SK-N-SH (cell line): ENCODE measurements at regions not wholly inside any gene's neighbourhood (a gene's known extent, or its start where the extent isn't known, plus 50 kb on each side); places are given as distances from the start of the nearest gene placed in this dataset.

Source experiments
- CTCF ChIA-PET: fragments of 300-600, 350-600 bp; formaldehyde crosslinking; extraction: SDS; loops from one replicate; lab custom pipeline; 2021; lab: Yijun Ruan, JAX
- POLR2A ChIA-PET: fragments of 350-600 bp; sonication (Branson Sonifier 250); formaldehyde crosslinking; extraction: SDS; loops from one replicate; lab custom pipeline; 2020; ENCODE audit warnings: antibody characterized with exemption, inconsistent platforms; lab: Yijun Ruan, JAX
- DNase-seq: peaks from one replicate; pipeline ENCODE4 v3.0.0; 2012
- H2AFZ ChIP-seq: fragments of 200-600 bp; sonication (generic); 2 replicates; pipeline ENCODE4 v1.8.1; 2016; ENCODE audit warnings: antibody characterized with exemption, mild to moderate bottlenecking, low read depth
- H3F3A ChIP-seq: fragments of 200-600 bp; sonication (generic); replicated peaks from 2 replicates; pipeline ENCODE3; 2016; ENCODE audit warnings: antibody characterized with exemption, mild to moderate bottlenecking; ENCODE audit not compliant: insufficient read depth
- H3K27ac ChIP-seq, 2 experiments: fragments of 200-500 bp in 1 of 2; fragments of 200-600 bp in 1 of 2; sonication (Bioruptor generic) in 1 of 2; sonication (generic), shearing (Covaris generic) in 1 of 2; 2 replicates each; pipeline versions ENCODE4 v1.5.1 to v1.6.1; 2014 to 2016; ENCODE audit warnings: low read depth in 2 of 2, inconsistent platforms in 1 of 2, low read length in 1 of 2, mild to moderate bottlenecking in 1 of 2, mixed read lengths in 1 of 2
- H3K27me3 ChIP-seq: fragments of 200-600 bp; sonication (generic), shearing (Covaris generic); 2 replicates; pipeline ENCODE4 v1.6.1; 2016; ENCODE audit warnings: mixed run types; ENCODE audit not compliant: insufficient read depth
- H3K36me3 ChIP-seq, 2 experiments: fragments of 200-500 bp in 1 of 2; fragments of 200-600 bp in 1 of 2; sonication (Bioruptor generic) in 1 of 2; sonication (generic) in 1 of 2; replicated peaks in 1 of 2; 2 replicates each; pipeline versions ENCODE3 to v1.5.1; 2014 to 2016; ENCODE audit warnings: low read length in 1 of 2, mild to moderate bottlenecking in 1 of 2; ENCODE audit not compliant: insufficient read depth in 2 of 2, control insufficient read depth in 1 of 2
- H3K4me1 ChIP-seq, 2 experiments: fragments of 200-500 bp in 1 of 2; fragments of 200-600 bp in 1 of 2; sonication (Bioruptor generic) in 1 of 2; sonication (generic), shearing (Covaris generic) in 1 of 2; 2 replicates each; pipeline versions ENCODE4 v1.5.1 to v1.6.1; 2014 to 2016; ENCODE audit warnings: low read depth in 1 of 2, low read length in 1 of 2, mixed run types in 1 of 2; ENCODE audit not compliant: insufficient read depth in 2 of 2, control insufficient read depth in 1 of 2
- H3K4me2 ChIP-seq: fragments of 200-600 bp; sonication (generic), shearing (Covaris generic); 2 replicates; pipeline ENCODE4 v1.6.1; 2017; ENCODE audit warnings: mixed run types
- H3K4me3 ChIP-seq, 2 experiments: fragments of 200-500 bp in 1 of 2; fragments of 200-600 bp in 1 of 2; sonication (Bioruptor generic) in 1 of 2; sonication (generic), shearing (Covaris generic) in 1 of 2; 2 replicates each; pipeline versions ENCODE4 v1.5.1 to v1.8.1; 2014 to 2016; ENCODE audit warnings: low read depth in 2 of 2, inconsistent platforms in 1 of 2, low read length in 1 of 2, mild to moderate bottlenecking in 1 of 2, mixed read lengths in 1 of 2, moderate library complexity in 1 of 2
- H3K79me2 ChIP-seq: fragments of 200-600 bp; sonication (generic); 2 replicates; pipeline ENCODE4 v1.8.1; 2017; ENCODE audit warnings: mild to moderate bottlenecking; ENCODE audit not compliant: insufficient read depth
- H3K9ac ChIP-seq: fragments of 200-600 bp; sonication (generic); 2 replicates; pipeline ENCODE4 v1.6.1; 2017; ENCODE audit warnings: mixed run types
- H3K9me2 ChIP-seq: fragments of 200-600 bp; sonication (generic); 2 replicates; pipeline ENCODE4 v1.6.1; 2017; ENCODE audit warnings: mixed run types
- H3K9me3 ChIP-seq: fragments of 200-600 bp; sonication (generic); 2 replicates; pipeline ENCODE4 v1.6.1; 2017; ENCODE audit warnings: mixed run types, mild to moderate bottlenecking, moderate library complexity
- H4K20me1 ChIP-seq: fragments of 200-600 bp; sonication (generic); 2 replicates; pipeline ENCODE4 v1.6.1; 2017; ENCODE audit warnings: mild to moderate bottlenecking, mixed run types; ENCODE audit not compliant: insufficient read depth
- EP300 ChIP-seq, 2 experiments: IDR thresholded peaks; 2 replicates each; pipeline versions ENCODE4 v1.4.0 to v1.6.1; 2012; ENCODE audit warnings: borderline replicate concordance in 1 of 2, low read depth in 1 of 2, low read length in 1 of 2
- EZH2phosphoT487 ChIP-seq: fragments of 200-600 bp; sonication (generic); IDR thresholded peaks from 2 replicates; pipeline ENCODE4 v1.6.1; 2017; ENCODE audit warnings: low read depth, mixed run types, mild to moderate bottlenecking, antibody characterized with exemption, moderate library complexity, borderline replicate concordance
- FOSL2 ChIP-seq: IDR thresholded peaks from 2 replicates; pipeline ENCODE4 v1.4.0; 2012; ENCODE audit warnings: low read depth, mild to moderate bottlenecking, moderate library complexity, borderline replicate concordance
- FOXJ3 ChIP-seq: sonication (generic); formaldehyde crosslinking; IDR thresholded peaks from 2 replicates; pipeline ENCODE4 v1.5.1; 2020; ENCODE audit warnings: mild to moderate bottlenecking, missing genetic modification reagents
- IRF3 ChIP-seq: fragments of 150-350 bp; IDR thresholded peaks from 2 replicates; pipeline ENCODE4 v1.6.1; 2016; ENCODE audit warnings: mild to moderate bottlenecking, low read depth, low read length
- JUND ChIP-seq: IDR thresholded peaks from 2 replicates; pipeline ENCODE4 v1.4.0; 2012
- NRF1 ChIP-seq: IDR thresholded peaks from 2 replicates; pipeline ENCODE4 v1.6.1; 2012; ENCODE audit warnings: low read depth, mild to moderate bottlenecking, low read length
- PBX3 ChIP-seq: IDR thresholded peaks from 2 replicates; pipeline ENCODE4; 2012
- POLR2AphosphoS5 ChIP-seq: IDR thresholded peaks from 2 replicates; pipeline ENCODE4 v1.6.1; 2012; ENCODE audit warnings: low read depth, low read length
- RAD21 ChIP-seq: IDR thresholded peaks from 2 replicates; pipeline ENCODE4 v1.6.1; 2012; ENCODE audit warnings: mild to moderate bottlenecking, low read length
- RCOR1 ChIP-seq: fragments of 150-350 bp; IDR thresholded peaks from 2 replicates; pipeline ENCODE4 v1.6.1; 2017; ENCODE audit warnings: antibody characterized with exemption, low read length
- REST ChIP-seq: IDR thresholded peaks from 2 replicates; pipeline ENCODE4 v1.6.1; 2012; ENCODE audit warnings: mild to moderate bottlenecking, low read depth, low read length, moderate library complexity
- SIN3A ChIP-seq: IDR thresholded peaks from 2 replicates; pipeline ENCODE4 v1.6.1; 2012; ENCODE audit warnings: low read depth, mild to moderate bottlenecking, low read length, moderate library complexity, borderline replicate concordance
- TAF1 ChIP-seq: IDR thresholded peaks from 2 replicates; pipeline ENCODE4 v1.6.1; 2012; ENCODE audit warnings: low read depth, mild to moderate bottlenecking, low read length, moderate library complexity, borderline replicate concordance
- TCF12 ChIP-seq: IDR thresholded peaks from 2 replicates; pipeline ENCODE4 v1.4.0; 2012
- USF1 ChIP-seq: IDR thresholded peaks from 2 replicates; pipeline ENCODE4 v1.4.0; 2012; ENCODE audit warnings: low read depth, borderline replicate concordance
- WGBS: methylation state at CpG from one replicate; pipeline ENCODE4 v1.1.6; 2017; ENCODE audit warnings: low lambda C conversion rate; 5-methylcytosine and 5-hydroxymethylcytosine counted together

GRCh38 chr1:228825840-228826484 lies 90.7 kb downstream of the RHOU start:
- H3K4me2 ChIP-seq = no peak overlapping the region
- no peak for DNase-seq
- no peak overlapping the region for H3K9ac ChIP-seq
- TF ChIP-seq FOXJ3 (CRISPR knock-in tag) (no peak), RAD21 (no peak), FOSL2 (no peak), JUND (no peak), POLR2AphosphoS5 (no peak), RCOR1 (no peak), PBX3 (no peak), EP300 (IDR thresholded peaks at IDR 0.05; ENCODE audit: borderline replicate concordance in 1 of 2, low read depth in 1 of 2, low read length in 1 of 2) (no peak), IRF3 (no peak), REST (no peak), EZH2phosphoT487 (no peak), NRF1 (no peak), USF1 (no peak), TCF12 (no peak), SIN3A (no peak), TAF1 (no peak)
- POLR2A ChIA-PET = no interaction called here
- H2AFZ ChIP-seq = no peak overlapping the region
- no peaks in the 10 kb centered on the region for H3F3A ChIP-seq
- no peak overlapping the region for H3K4me3 ChIP-seq
- CTCF ChIA-PET = no interaction called here
- WGBS = 79% methylated on average over 5 of the region's 5 CpGs
- no peaks in the 10 kb centered on the region for H3K79me2 ChIP-seq
- no peaks in the 10 kb centered on the region for H3K9me3 ChIP-seq
- H3K27me3 ChIP-seq = no peaks in the 10 kb centered on the region
- H3K9me2 ChIP-seq = no peaks in the 10 kb centered on the region
- peaks cover 0 to 6% of the 10 kb centered on the region in 2 experiments; a peak in 2 of 4 replicates for H3K4me1 ChIP-seq
- no peaks in the 10 kb centered on the region for H4K20me1 ChIP-seq
- H3K27ac ChIP-seq = no peak overlapping the region
- no peaks in the 10 kb centered on the region for H3K36me3 ChIP-seq
